ENCODE measurements at regions not wholly inside any gene's neighbourhood (a gene's known extent, or its start where the extent isn't known, plus 50 kb on each side); places are given as distances from the start of the nearest gene placed in this dataset.

DNA sequence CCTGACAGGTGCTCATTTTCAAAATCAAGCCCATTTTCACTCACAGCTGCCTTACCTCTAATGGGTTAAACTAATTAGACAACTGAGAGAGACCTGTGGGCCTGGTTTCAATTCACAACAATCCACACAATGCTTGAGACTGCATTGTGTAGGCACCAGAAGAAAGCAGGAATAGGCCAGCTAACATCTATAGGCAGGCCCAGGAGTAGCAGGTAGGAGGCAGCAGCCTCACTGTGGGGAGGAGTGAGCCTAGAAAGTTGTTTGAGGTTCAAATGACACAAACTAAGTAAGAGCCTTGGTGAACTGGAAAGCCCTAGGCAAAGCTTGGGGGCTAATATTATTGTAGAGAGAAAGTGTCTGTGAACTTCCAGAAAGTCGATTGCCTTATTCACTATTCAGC is 289.5 kb upstream of the CCDC196 start:
- Histone ChIP-seq H3K4me3 (ENCODE audit: low read length) (no peak overlapping the region), H3K4me1 (ENCODE audit: control insufficient read depth, insufficient read depth, low read length) (no peaks in the 10 kb centered on the region), H3K27ac (ENCODE audit: low read length) (no peak overlapping the region), H3K9me3 (ENCODE audit: control insufficient read depth, insufficient read depth, low read length) (no peaks in the 10 kb centered on the region), H3K27me3 (ENCODE audit: control insufficient read depth, insufficient read depth, low read length) (no peaks in the 10 kb centered on the region), H3K36me3 (ENCODE audit: control insufficient read depth, insufficient read depth, low read length) (no peaks in the 10 kb centered on the region)
- Mint-ChIP-seq H3K27me3 (ENCODE audit: low read depth in 2 of 2) (peaks cover 0 to 6% of the 10 kb centered on the region in 2 donors), H3K27ac (no peak overlapping the region), H3K4me3 (no peak overlapping the region), H3K4me1 (no peaks in the 10 kb centered on the region), H3K36me3 (peaks cover 4% of the 10 kb centered on the region), H3K9me3 (peaks cover 4 to 5% of the 10 kb centered on the region in 2 donors)
- DNase-seq (no peak), ATAC-seq (no peak)
- intact Hi-C loops (cut with micrococcal nuclease), result no loop called here
- WGBS (ENCODE audit: insufficient coverage), result 67% methylated on average over 1 of the region's 1 CpG
- TF ChIP-seq, protein P1, sequence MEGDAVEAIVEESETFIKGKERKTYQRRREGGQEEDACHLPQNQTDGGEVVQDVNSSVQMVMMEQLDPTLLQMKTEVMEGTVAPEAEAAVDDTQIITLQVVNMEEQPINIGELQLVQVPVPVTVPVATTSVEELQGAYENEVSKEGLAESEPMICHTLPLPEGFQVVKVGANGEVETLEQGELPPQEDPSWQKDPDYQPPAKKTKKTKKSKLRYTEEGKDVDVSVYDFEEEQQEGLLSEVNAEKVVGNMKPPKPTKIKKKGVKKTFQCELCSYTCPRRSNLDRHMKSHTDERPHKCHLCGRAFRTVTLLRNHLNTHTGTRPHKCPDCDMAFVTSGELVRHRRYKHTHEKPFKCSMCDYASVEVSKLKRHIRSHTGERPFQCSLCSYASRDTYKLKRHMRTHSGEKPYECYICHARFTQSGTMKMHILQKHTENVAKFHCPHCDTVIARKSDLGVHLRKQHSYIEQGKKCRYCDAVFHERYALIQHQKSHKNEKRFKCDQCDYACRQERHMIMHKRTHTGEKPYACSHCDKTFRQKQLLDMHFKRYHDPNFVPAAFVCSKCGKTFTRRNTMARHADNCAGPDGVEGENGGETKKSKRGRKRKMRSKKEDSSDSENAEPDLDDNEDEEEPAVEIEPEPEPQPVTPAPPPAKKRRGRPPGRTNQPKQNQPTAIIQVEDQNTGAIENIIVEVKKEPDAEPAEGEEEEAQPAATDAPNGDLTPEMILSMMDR (IDR thresholded peaks at IDR 0.05), result no peak

DNA sequence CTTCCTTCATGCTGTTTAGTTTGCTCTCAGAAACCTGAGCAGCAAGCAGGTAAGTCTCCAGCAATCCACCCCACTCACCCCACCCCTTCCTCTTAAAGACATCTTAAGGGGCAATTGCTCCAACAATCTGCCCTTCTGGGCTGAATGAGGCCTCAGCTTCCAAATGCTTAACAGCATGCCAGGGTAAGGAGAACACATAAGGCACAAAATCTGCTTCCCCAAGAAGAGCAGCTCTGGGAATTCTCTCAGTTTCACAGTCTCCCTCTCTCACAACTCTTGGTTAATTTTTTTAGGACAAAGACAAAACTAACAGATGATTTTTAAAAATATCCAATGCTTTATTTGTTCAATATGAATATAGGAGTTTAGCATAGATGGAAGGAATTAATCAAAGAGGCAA is 288.9 kb upstream of the CCDC196 start:
- DNase-seq, result no peak
- Histone ChIP-seq H3K27ac (ENCODE audit: low read length) (no peak overlapping the region), H3K4me3 (ENCODE audit: low read length) (no peak overlapping the region), H3K4me1 (ENCODE audit: control insufficient read depth, insufficient read depth, low read length) (no peaks in the 10 kb centered on the region), H3K9me3 (ENCODE audit: control insufficient read depth, insufficient read depth, low read length) (no peaks in the 10 kb centered on the region), H3K36me3 (ENCODE audit: control insufficient read depth, insufficient read depth, low read length) (no peaks in the 10 kb centered on the region), H3K27me3 (ENCODE audit: control insufficient read depth, insufficient read depth, low read length) (no peaks in the 10 kb centered on the region)
- ATAC-seq, result no peak
- Mint-ChIP-seq H3K9me3 (peaks cover 5 to 6% of the 10 kb centered on the region in 2 donors), H3K36me3 (peaks cover 6% of the 10 kb centered on the region), H3K27me3 (ENCODE audit: low read depth in 2 of 2) (peaks cover 0 to 6% of the 10 kb centered on the region in 2 donors), H3K27ac (no peak overlapping the region), H3K4me1 (no peaks in the 10 kb centered on the region), H3K4me3 (no peak overlapping the region)
- TF ChIP-seq, protein P1 (IDR thresholded peaks at IDR 0.05), result no peak
- intact Hi-C loops (cut with micrococcal nuclease), result no loop called here

DNA sequence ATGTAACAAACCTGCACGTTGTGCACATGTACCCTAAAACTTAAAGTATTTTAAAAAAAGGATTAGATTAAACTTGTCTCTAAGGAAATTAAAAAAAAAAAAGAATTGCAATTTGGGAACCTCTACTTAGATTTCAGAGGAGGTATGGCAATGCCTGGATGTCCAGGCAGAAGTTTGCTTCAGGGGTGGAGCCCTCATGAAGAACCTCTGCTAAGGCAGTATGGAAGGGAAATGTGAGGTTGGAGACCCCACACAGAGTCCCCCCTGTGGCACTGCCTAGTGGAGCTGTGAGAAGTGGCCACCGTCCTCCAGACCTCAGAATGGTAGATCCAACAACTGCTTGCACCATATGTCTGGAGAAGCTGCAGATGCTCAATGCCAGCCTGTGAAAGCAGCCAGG is 279.6 kb upstream of the CCDC196 start:
- peaks cover 0 to 9% of the 10 kb centered on the region in 2 donors for H3K27me3 Mint-ChIP-seq (ENCODE audit: low read depth in 2 of 2)
- peaks cover 9 to 10% of the 10 kb centered on the region in 2 donors for H3K9me3 Mint-ChIP-seq
- peaks cover 9% of the 10 kb centered on the region for H3K36me3 Mint-ChIP-seq

DNA sequence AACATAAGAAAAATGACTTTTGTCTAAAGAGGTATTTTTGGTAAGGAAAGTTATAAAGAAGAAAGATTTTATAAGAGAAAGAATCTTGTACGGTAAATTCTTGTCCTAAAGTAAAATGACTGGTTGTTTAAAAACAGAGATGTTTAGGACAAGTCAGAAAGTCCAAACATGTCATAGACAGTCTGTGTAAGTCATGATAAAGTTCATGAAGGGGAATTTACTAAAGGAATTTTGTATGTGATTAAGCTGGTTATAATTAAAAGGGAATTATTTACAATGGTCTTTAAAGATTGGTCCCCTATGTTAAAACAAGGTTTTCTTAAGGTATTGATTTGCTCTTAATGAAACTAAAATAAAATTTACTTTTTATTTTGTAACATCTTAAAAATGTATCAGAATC is 269.4 kb upstream of the CCDC196 start:
- Histone ChIP-seq H3K4me1 (ENCODE audit: control insufficient read depth, insufficient read depth, low read length) (no peaks in the 10 kb centered on the region), H3K4me3 (ENCODE audit: low read length) (no peak overlapping the region), H3K27me3 (ENCODE audit: control insufficient read depth, insufficient read depth, low read length) (no peaks in the 10 kb centered on the region), H3K27ac (ENCODE audit: low read length) (no peak overlapping the region), H3K36me3 (ENCODE audit: control insufficient read depth, insufficient read depth, low read length) (no peaks in the 10 kb centered on the region), H3K9me3 (ENCODE audit: control insufficient read depth, insufficient read depth, low read length) (no peaks in the 10 kb centered on the region)
- no peaks in the 10 kb centered on the region for H3K4me1 Mint-ChIP-seq
- H3K27me3 Mint-ChIP-seq (ENCODE audit: low read depth in 2 of 2), result peaks cover 2 to 12% of the 10 kb centered on the region in 2 donors
- no peak for DNase-seq
- peaks cover 0 to 4% of the 10 kb centered on the region in 2 donors for H3K9me3 Mint-ChIP-seq
- H3K4me3 Mint-ChIP-seq, result no peak overlapping the region
- no peak overlapping the region for H3K27ac Mint-ChIP-seq
- 91% methylated on average over 1 of the region's 1 CpG for WGBS (ENCODE audit: insufficient coverage)
- intact Hi-C loops (cut with micrococcal nuclease), result no loop called here
- H3K36me3 Mint-ChIP-seq, result no peaks in the 10 kb centered on the region
- TF ChIP-seq, protein P1 (IDR thresholded peaks at IDR 0.05), result no peak
- ATAC-seq, result no peak

More for the DNA sequence above, 279.6 kb upstream of the CCDC196 start:
- Histone ChIP-seq H3K9me3 (ENCODE audit: control insufficient read depth, insufficient read depth, low read length) (peaks cover 9% of the 10 kb centered on the region), H3K4me3 (ENCODE audit: low read length) (no peak overlapping the region), H3K27ac (ENCODE audit: low read length) (no peak overlapping the region), H3K36me3 (ENCODE audit: control insufficient read depth, insufficient read depth, low read length) (no peaks in the 10 kb centered on the region), H3K4me1 (ENCODE audit: control insufficient read depth, insufficient read depth, low read length) (no peaks in the 10 kb centered on the region), H3K27me3 (ENCODE audit: control insufficient read depth, insufficient read depth, low read length) (no peaks in the 10 kb centered on the region)
- no peaks in the 10 kb centered on the region for H3K4me1 Mint-ChIP-seq
- H3K27ac Mint-ChIP-seq, result no peak overlapping the region
- DNase-seq (no peak), ATAC-seq (no peak)
- TF ChIP-seq, protein P1 (IDR thresholded peaks at IDR 0.05), result no peak
- H3K4me3 Mint-ChIP-seq, result no peak overlapping the region
- 90% methylated on average over 2 of the region's 2 CpGs for WGBS (ENCODE audit: insufficient coverage)
- intact Hi-C loops (cut with micrococcal nuclease), result no loop called here

Data from natural killer cell (primary cell).